OCI-LY1 (cell line): ENCODE measurements at regions not wholly inside any gene's neighbourhood (a gene's known extent, or its start where the extent isn't known, plus 50 kb on each side); places are given as distances from the start of the nearest gene placed in this dataset.

Experiments used
- CTCF ChIP-seq: fragments of 200-600 bp; sonication (generic), shearing (Covaris generic); IDR thresholded peaks from 2 replicates; pipeline ENCODE4 v1.5.1; 2017; ENCODE audit warnings: mild to moderate bottlenecking, antibody characterized with exemption, low read length, moderate library complexity, mixed read lengths
- EZH2 ChIP-seq: fragments of 200-600 bp; sonication (generic), shearing (Covaris generic); IDR thresholded peaks from 2 replicates; pipeline ENCODE4 v1.8.0; 2017; ENCODE audit warnings: borderline replicate concordance, mixed run types, mild to moderate bottlenecking, antibody characterized with exemption, low read length, moderate library complexity, mixed read lengths

GRCh38 chr5:173750538-173751265 lies 134.3 kb upstream of the BOD1 start:
- TF ChIP-seq CTCF: no peak
- TF ChIP-seq EZH2: no peak
